ENCODE measurements at regions not wholly inside any gene's neighbourhood (a gene's known extent, or its start where the extent isn't known, plus 50 kb on each side); places are given as distances from the start of the nearest gene placed in this dataset.

DNA sequence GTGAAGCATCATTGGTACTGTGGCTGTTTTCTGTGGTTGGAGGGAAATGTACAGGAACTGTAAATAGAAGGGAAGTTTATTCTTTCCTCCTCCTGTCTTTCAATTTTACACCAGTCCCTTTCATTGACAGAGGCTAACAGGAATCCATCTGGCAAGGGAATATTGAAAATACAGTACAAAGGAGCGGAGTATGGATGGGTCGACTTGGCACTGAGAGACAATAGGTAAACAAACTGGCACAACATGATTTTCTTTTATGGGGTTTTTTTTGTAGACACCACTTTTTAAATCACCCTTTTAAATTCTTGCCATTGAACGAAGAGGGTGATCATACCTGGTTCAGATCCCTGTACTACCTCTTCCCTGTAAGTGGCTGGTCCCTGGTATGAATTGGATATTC lies 341.3 kb downstream of the RWDD3 start:
- WGBS, 2 experiments (ENCODE audit: extremely low coverage in 1 of 2, insufficient coverage in 1 of 2, insufficient read length in 1 of 2, insufficient replicate concordance in 2 of 2, low coverage in 1 of 2, low lambda C conversion rate in 2 of 2, missing lambda C conversion rate in 1 of 2) = 92% methylated on average over 3 of the region's 3 CpGs; no CpG with 5 or more reads in 1 of the 2 experiments
- H3K23ac ChIP-seq (ENCODE audit: insufficient read length) = no peak overlapping the region
- no peak overlapping the region for H2BK15ac ChIP-seq (ENCODE audit: low read length)
- no peak overlapping the region for H3K4me2 ChIP-seq (ENCODE audit: insufficient read depth in 1 of 2, low read depth in 2 of 2, low read length in 2 of 2)
- no peaks in the 10 kb centered on the region for H3K79me2 ChIP-seq (ENCODE audit: control insufficient read depth in 1 of 2, insufficient read depth in 2 of 2, low read length in 2 of 2)
- no peak overlapping the region for H2BK5ac ChIP-seq (ENCODE audit: low read depth, low read length)
- no peak overlapping the region for H3K4me3 ChIP-seq (ENCODE audit: extremely low read depth in 1 of 4, insufficient read depth in 2 of 4, low read depth in 3 of 4, low read length in 4 of 4)
- H2BK12ac ChIP-seq (ENCODE audit: low read depth, low read length) = no peak overlapping the region
- no peak overlapping the region for H4K8ac ChIP-seq (ENCODE audit: extremely low read depth, insufficient read depth, low read length)
- H3K27ac ChIP-seq (ENCODE audit: low read depth, low read length) = no peak overlapping the region
- H4K20me1 ChIP-seq (replicated peaks in 1 of 2; ENCODE audit: control insufficient read depth in 1 of 2, insufficient read depth in 2 of 2, low read length in 2 of 2) = no peaks in the 10 kb centered on the region
- H3K56ac ChIP-seq (replicated peaks; ENCODE audit: insufficient read length, low read depth, low read length) = no peak overlapping the region
- no peak overlapping the region for H4K5ac ChIP-seq (ENCODE audit: insufficient read length, low read depth, low read length)
- H2AK5ac ChIP-seq (ENCODE audit: low read depth, low read length) = no peak overlapping the region
- no peaks in the 10 kb centered on the region for H3K79me1 ChIP-seq (ENCODE audit: low read depth, low read length)
- H3K23me2 ChIP-seq (ENCODE audit: low read depth, low read length) = no peaks in the 10 kb centered on the region
- no peaks in the 10 kb centered on the region for H3K27me3 ChIP-seq (replicated peaks in 1 of 4; ENCODE audit: control insufficient read depth in 3 of 4, extremely low read depth in 1 of 4, insufficient read depth in 3 of 4, low read length in 3 of 4)
- FAIRE-seq = no peak
- H3K36me3 ChIP-seq (ENCODE audit: control insufficient read depth in 2 of 4, insufficient read depth in 4 of 4, low read length in 3 of 4) = no peaks in the 10 kb centered on the region
- no peak overlapping the region for H3K9ac ChIP-seq (replicated peaks in 1 of 4; ENCODE audit: extremely low read depth in 1 of 4, low read depth in 3 of 4, low read length in 3 of 4)
- H2BK20ac ChIP-seq (ENCODE audit: low read length) = no peak overlapping the region
- H3K18ac ChIP-seq (ENCODE audit: extremely low read depth, low read length) = no peak overlapping the region
- no peak for DNase-seq (ENCODE audit: low read depth in 1 of 2, low spot score in 2 of 2)
- ChIA-PET POLR2A (ENCODE audit: partially characterized antibody) (no interaction called here), CTCF (ENCODE audit: partially characterized antibody) (no interaction called here)
- H4K91ac ChIP-seq (replicated peaks; ENCODE audit: insufficient read length, low read length) = no peak overlapping the region
- no peak overlapping the region for H3K4ac ChIP-seq (replicated peaks; ENCODE audit: insufficient read length, low read depth, low read length)
- no peaks in the 10 kb centered on the region for H3K9me3 ChIP-seq (ENCODE audit: insufficient read depth in 2 of 2, low read depth in 1 of 2, low read length in 1 of 2)
- H3K14ac ChIP-seq (ENCODE audit: insufficient read length) = no peak overlapping the region
- H2BK120ac ChIP-seq (replicated peaks; ENCODE audit: low read depth, low read length) = no peak overlapping the region
- no peak overlapping the region for H2AFZ ChIP-seq (ENCODE audit: low read length)
- no peaks in the 10 kb centered on the region for H3K4me1 ChIP-seq (replicated peaks in 1 of 4; ENCODE audit: control insufficient read depth in 3 of 4, insufficient read depth in 4 of 4, low read length in 3 of 4)
- TF ChIP-seq, protein P1, sequence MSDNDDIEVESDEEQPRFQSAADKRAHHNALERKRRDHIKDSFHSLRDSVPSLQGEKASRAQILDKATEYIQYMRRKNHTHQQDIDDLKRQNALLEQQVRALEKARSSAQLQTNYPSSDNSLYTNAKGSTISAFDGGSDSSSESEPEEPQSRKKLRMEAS (IDR thresholded peaks at IDR 0.05) = no peak
- TF ChIP-seq NANOG (IDR thresholded peaks at IDR 0.05; ENCODE audit: insufficient read depth, low read depth, low read length, poor library complexity, severe bottlenecking) (no peak), POLR2AphosphoS5 (IDR thresholded peaks at IDR 0.05; ENCODE audit: low read depth, low read length) (no peak), POU5F1 (IDR thresholded peaks at IDR 0.05; ENCODE audit: low read depth, low read length) (no peak), JUN (IDR thresholded peaks at IDR 0.05; ENCODE audit: low read depth, low read length) (no peak), TAF7 (optimal IDR thresholded peaks at IDR 0.05; ENCODE audit: borderline replicate concordance, low read depth, low read length) (no peak), CREB1 (IDR thresholded peaks at IDR 0.05) (no peak), RNF2 (IDR thresholded peaks at IDR 0.05; ENCODE audit: borderline replicate concordance, low read depth, low read length, missing control alignments, poor library complexity, severe bottlenecking) (no peak), ZNF274 (IDR thresholded peaks at IDR 0.05; ENCODE audit: borderline replicate concordance, extremely low read depth, low read length) (no peak), SRF (IDR thresholded peaks at IDR 0.05; ENCODE audit: low read depth, low read length) (no peak), RBBP5 (IDR thresholded peaks at IDR 0.05; ENCODE audit: borderline replicate concordance, low read depth, low read length) (no peak)
- TF ChIP-seq, protein P2, sequence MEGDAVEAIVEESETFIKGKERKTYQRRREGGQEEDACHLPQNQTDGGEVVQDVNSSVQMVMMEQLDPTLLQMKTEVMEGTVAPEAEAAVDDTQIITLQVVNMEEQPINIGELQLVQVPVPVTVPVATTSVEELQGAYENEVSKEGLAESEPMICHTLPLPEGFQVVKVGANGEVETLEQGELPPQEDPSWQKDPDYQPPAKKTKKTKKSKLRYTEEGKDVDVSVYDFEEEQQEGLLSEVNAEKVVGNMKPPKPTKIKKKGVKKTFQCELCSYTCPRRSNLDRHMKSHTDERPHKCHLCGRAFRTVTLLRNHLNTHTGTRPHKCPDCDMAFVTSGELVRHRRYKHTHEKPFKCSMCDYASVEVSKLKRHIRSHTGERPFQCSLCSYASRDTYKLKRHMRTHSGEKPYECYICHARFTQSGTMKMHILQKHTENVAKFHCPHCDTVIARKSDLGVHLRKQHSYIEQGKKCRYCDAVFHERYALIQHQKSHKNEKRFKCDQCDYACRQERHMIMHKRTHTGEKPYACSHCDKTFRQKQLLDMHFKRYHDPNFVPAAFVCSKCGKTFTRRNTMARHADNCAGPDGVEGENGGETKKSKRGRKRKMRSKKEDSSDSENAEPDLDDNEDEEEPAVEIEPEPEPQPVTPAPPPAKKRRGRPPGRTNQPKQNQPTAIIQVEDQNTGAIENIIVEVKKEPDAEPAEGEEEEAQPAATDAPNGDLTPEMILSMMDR (IDR thresholded peaks at IDR 0.05; ENCODE audit: control extremely low read depth in 1 of 3, insufficient read depth in 1 of 3, low read depth in 1 of 3, low read length in 3 of 3) = no peak

Data from H1 (cell line).